ENCODE measurements at regions not wholly inside any gene's neighbourhood (a gene's known extent, or its start where the extent isn't known, plus 50 kb on each side); places are given as distances from the start of the nearest gene placed in this dataset.

- no TSS peak for BruUV-seq (replicated peaks)
- Histone ChIP-seq H3K4me1 (ENCODE audit: control insufficient read depth, extremely low read depth, insufficient read depth, low read length) (no peaks in the 10 kb centered on the region), H3K79me2 (ENCODE audit: control insufficient read depth, insufficient read depth, low read length) (no peaks in the 10 kb centered on the region), H3K4me2 (ENCODE audit: insufficient read depth, low read length) (no peak overlapping the region), H3K4me3 (replicated peaks in 1 of 3; ENCODE audit: insufficient read depth in 1 of 3, low read depth in 1 of 3, low read length in 3 of 3) (no peak overlapping the region), H4K20me1 (replicated peaks; ENCODE audit: control insufficient read depth, extremely low read depth, insufficient read depth, low read length) (no peaks in the 10 kb centered on the region), H3K27me3 (ENCODE audit: control insufficient read depth in 2 of 2, insufficient read depth in 2 of 2, low read length in 2 of 2) (no peaks in the 10 kb centered on the region), H3K9me1 (replicated peaks; ENCODE audit: control insufficient read depth, extremely low read depth, insufficient read depth, low read length) (no peaks in the 10 kb centered on the region), H3K9me3 (replicated peaks; ENCODE audit: control insufficient read depth, insufficient read depth, low read length) (peaks cover 2% of the 10 kb centered on the region), H2AFZ (ENCODE audit: low read depth, low read length) (no peak overlapping the region), H3K9ac (replicated peaks; ENCODE audit: extremely low read depth, insufficient read depth, low read length) (no peak overlapping the region), H3K27ac (ENCODE audit: insufficient read depth, low read depth, low read length) (no peak overlapping the region), H3K36me3 (ENCODE audit: control insufficient read depth in 2 of 2, extremely low read depth in 1 of 2, insufficient read depth in 2 of 2, low read length in 2 of 2) (no peaks in the 10 kb centered on the region)
- DNase-seq (ENCODE audit: low read depth, low spot score), result no peak
- dilution Hi-C loops (cut with MboI; ENCODE audit: extremely low pct_ligation_motif_present, low sequenced_read_pairs), result no loop called here
- TF ChIP-seq MAX (IDR thresholded peaks at IDR 0.05; ENCODE audit: insufficient read depth, insufficient read length) (no peak), POLR2AphosphoS5 (IDR thresholded peaks at IDR 0.05; ENCODE audit: insufficient read depth, low read depth, low read length) (no peak), FOS (IDR thresholded peaks at IDR 0.05; ENCODE audit: borderline replicate concordance, insufficient read depth, low read length) (no peak), JUN (IDR thresholded peaks at IDR 0.05; ENCODE audit: borderline replicate concordance, insufficient read depth, insufficient read length, low read depth) (no peak), EZH2 (IDR thresholded peaks at IDR 0.05; ENCODE audit: borderline replicate concordance, low read depth, low read length, severe bottlenecking) (no peak), MYC (IDR thresholded peaks at IDR 0.05; ENCODE audit: low read depth, low read length) (no peak), CTCF (IDR thresholded peaks at IDR 0.05; ENCODE audit: extremely low read depth in 1 of 2, insufficient read depth in 1 of 2, low read depth in 1 of 2, low read length in 2 of 2) (no peak), POLR2A (IDR thresholded peaks at IDR 0.05; ENCODE audit: low read depth, low read length) (no peak), GATA2 (IDR thresholded peaks at IDR 0.05; ENCODE audit: insufficient read depth, insufficient read length, low read depth, low read length) (no peak)
- FAIRE-seq, result no peak
- intact Hi-C loops (cut with micrococcal nuclease), result no loop called here
- CTCF ChIA-PET, result no interaction called here
- POLR2A ChIA-PET, result no interaction called here
Measured at GRCh38 chr17:72284806-72285205, 164.0 kb downstream of the SOX9 start.
